HG02763 (cell line): ENCODE measurements at regions not wholly inside any gene's neighbourhood (a gene's known extent, or its start where the extent isn't known, plus 50 kb on each side); places are given as distances from the start of the nearest gene placed in this dataset.
"Not testable (repeated sequence)": the region's sequence is repeated elsewhere in the genome, so short reads cannot be mapped to it uniquely, and the experiment has no call there.

Experiments used
- ATAC-seq: cut with Tn5 transposase; IDR thresholded peaks from one replicate; pipeline ENCODE4 v1.9.1; 2021; ENCODE audit warnings: mild to moderate bottlenecking, moderate library complexity; ENCODE audit not compliant: unreplicated experiment

DNA sequence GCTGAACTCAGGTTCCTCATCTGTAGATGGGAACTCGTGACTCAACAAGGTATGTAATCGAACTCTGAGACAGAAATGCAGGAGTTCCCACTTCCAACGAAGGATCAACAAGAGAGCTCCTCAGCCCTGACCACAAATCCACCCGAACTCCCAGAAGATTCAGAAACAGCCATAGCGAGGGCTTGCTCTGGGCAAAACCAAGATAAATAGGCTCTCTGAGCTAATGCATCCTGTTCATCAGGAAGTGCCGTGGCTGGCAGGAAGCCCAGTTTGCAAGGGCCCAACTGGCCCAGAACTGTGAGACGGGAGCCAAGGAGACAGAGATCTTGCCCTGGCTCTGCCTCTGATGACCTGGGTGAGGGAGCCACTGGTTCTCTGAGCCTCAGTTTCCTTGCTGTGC is 141.7 kb upstream of the PFKP start:
- no peak for ATAC-seq

DNA sequence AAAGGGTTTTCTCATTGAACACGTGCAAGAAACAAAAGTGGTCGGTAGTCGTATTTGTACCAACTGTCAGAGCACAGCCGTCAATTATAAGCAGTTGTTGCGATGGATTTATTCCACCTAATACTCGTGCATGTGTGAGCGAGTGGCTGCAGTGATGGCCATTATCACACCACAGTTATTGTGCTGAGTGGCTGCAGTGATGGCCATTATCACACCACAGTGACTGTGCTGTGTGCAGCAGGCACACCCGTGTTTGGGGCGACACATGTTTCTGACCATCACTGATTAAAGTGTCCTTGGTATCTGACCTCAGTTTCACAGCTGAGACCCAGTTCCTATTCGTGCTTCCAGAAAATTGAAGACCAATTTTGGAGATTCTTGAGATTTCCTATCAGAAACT is 142.9 kb upstream of the PFKP start:
- no peak for ATAC-seq

DNA sequence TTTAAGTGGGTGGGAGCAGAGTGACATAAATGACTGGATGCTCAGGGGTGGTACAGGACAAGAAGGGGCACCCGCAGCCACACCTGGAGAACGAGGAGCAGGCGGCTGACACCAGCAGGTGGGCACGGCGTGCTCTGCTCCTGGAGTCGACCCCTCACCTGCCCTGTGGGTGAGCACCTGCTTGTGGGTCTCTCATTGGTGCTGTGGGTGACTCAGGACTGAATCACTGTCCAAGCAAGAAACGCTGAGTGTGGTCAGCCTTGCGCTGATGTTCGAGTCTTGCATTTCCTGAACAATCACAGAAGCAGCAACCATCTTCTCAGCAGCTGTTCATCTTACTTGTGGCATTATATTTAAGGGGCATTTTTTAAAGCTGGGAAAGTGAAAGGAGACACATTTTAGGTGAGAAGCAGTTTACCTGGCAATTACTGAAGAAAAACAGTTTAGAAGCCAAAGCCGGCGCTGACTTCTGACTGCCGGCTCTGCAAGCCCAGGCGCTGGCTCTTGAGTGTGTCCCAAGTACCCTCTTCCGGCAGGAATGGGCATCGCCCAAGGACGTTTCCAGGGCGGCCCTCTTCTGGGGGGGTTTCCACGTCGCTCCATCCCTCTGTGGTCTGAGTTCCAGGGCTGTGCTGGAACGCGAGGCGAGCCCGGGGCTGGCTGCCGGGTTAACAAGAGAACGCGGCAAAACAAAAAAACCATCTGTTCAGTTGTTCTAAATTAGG is 145.2 kb upstream of the PFKP start:
- no peak for ATAC-seq

DNA sequence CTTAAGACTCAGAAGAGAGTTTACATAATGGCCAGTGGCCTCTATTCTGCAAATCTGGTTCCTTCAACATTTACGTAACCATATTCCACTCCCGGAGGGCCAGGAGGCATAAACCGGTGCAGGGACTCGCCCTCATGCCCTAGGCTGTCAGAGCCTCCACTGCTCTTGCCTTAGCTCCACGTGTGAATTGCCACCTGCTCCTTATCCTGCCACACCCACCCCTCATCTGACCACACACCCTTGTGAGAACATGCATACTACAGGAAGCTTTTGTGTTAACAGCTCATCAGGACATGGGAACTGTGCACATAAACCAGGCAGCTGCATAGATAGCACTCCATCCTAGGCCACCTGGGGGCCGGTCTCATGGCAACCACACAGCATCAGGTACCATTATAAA is 146.7 kb upstream of the PFKP start:
- ATAC-seq = no peak

DNA sequence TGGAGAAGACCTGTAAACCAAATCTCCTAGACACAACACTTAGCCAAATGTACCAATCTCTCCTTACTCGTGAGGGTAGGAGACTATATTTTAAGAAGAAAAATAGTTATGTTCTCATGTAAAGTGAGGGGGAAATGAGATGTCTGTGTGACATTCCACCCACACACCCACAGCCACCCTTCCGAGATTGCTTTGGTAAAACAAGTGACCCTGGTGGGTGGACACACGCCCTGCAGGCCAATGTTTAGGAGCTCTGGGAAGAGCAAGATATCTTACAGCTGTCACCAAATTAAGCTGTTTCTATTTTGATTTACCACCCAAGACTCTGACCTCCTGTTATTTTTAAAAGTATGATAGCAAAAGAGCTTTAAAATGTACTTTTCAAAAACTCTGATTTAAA is 147.2 kb upstream of the PFKP start:
- ATAC-seq = no peak

DNA sequence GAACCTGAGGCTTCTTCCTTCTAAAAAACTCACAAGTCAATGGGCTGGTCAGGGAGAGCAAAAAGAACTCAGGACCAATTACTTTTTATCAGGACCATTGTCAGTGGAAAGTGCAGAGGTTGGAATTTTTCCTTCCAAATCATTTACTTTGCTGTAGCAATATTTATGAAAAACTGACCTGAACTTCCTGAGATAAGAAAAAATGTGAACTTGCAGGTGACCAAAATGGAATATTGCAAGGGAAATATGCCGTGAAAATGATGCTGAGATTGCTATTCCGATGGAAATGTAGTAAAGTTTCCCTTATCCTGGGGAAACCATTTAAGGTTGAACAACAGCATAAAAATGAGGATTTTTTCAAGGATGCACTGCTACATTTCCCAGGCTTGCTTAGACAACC is 148.3 kb upstream of the PFKP start:
- ATAC-seq = no peak

DNA sequence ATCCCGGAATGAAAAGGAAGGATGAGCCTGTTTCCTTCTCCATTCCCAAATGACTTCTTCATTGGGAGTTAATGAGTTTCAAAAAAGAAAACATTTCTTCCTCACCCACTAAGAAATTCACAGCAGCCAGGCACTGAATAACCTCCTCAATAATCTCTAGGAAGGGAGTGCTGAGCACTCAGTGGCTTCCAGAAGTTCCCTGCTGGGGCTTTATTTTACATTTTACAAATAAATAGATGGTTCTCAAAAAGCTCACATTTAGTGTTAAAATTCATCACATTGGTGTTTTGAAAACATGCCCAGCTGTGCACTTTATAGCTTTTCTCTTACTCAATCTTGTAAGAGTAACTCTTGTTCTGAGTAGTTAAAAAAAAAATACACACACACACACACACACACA is 148.9 kb upstream of the PFKP start:
- no peak for ATAC-seq

DNA sequence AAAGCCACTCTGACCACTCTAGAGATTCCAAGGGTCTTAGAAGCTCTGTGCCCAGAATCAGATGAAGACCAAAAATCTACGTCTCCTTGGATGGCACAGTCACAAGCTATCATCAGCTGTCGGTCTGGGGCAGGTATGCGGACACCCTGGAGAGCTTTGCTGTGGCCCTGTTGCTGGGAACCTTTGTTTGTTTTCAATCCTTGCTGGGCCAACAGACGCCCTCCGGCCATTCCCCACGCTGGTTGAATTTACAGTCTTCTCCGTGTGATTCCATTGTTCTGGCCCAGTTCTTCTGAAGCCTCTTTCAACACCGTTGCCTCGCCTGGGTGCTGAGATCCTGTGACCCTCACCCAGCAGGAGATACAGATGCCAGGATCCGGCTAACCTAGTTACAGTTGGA is 149.4 kb upstream of the PFKP start:
- ATAC-seq = no peak

DNA sequence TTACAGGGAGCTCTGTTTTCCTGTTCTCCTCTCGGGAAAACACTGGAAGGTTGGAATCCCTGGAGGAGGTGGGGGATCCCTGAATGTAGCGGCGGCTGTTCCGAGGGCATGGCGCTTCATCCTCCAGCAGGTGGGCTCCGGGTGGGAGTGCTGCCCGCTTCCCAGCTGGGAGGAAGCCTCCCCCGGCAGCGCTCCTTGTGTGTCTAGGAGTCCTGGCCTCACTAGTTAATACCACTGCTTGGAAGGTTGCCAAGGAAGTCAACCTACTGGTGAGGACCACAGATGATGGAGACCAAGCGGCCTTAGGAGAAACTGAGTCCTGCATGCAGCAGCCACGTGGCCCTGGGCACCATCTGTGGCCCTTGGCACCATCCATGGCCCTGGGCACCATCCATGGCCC is 151.9 kb upstream of the PFKP start:
- no peak for ATAC-seq

DNA sequence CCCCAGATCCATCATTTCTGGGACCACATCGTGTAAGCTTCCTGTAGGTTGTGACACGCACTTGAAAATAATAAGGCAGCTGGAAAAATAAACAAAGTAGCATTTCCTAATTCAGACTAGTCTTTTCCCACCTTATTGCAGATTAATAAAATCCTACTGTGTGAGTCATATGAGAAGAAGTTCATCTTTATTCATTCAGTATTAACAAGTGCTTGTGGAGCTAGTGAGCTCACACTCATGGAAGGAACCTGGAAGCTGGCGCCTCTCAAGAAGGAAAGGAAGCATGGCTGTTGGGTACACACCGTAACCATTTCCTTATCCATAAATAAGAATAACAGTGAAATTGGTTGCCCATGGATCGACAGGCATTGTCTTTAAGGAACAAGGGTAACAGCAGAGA is 152.6 kb upstream of the PFKP start:
- no peak for ATAC-seq

DNA sequence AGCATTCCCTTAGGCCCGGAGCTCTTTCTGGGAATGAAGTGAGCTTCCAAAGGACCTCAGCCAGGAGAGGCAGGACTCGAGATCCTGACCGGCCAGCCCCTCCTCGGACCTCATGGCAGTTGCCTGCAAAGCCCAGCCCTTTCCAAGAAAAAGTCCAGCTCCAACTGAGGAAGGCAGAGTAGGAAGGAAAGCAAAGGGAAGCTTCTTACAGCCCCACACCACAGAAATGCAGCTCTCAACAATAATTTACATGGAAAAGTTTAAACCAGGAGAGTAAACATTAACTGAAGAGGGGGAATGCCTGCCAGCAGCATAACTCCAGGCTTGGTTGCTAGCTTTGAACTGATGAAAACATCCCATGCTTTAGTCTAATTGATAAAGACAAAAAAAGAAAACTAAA is 153.9 kb upstream of the PFKP start:
- no peak for ATAC-seq

DNA sequence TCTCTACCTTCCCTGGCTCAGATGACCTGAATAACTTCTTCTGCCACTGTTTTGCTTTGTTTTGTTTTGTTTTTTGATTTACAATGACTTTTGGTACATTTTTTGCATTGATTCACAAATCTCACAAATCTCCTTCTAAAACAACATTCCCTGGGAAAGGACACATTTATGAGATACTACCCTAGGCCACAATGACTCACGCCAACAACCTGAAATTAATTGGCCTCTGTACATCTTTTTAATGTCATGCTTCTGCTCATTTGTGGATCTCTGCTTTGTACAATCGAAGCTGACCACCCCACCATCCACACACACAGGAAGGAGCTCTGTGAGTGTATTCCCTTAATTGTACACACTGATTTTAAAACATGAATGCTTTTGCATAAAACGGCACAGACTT is 156.7 kb upstream of the PFKP start:
- ATAC-seq = no peak

DNA sequence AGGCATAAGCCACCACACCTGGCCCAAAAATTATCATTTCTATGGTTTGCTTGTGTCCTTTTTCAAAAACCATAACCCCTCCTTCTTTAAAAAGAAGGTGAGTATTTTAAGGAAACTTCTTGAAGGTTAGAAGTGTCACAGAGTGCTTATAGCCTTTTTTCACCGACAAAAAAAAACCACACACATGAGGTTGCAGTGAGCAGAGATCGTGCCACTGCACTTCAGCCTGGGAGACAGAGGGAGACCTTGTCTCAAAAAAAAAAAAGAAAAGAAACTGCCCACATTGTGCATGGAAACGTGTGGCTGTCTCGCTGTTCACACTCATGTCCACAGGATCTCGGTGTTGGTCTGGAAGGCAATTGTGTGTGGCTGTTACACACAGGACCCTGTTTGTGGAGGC is 157.4 kb upstream of the PFKP start:
- no peak for ATAC-seq

DNA sequence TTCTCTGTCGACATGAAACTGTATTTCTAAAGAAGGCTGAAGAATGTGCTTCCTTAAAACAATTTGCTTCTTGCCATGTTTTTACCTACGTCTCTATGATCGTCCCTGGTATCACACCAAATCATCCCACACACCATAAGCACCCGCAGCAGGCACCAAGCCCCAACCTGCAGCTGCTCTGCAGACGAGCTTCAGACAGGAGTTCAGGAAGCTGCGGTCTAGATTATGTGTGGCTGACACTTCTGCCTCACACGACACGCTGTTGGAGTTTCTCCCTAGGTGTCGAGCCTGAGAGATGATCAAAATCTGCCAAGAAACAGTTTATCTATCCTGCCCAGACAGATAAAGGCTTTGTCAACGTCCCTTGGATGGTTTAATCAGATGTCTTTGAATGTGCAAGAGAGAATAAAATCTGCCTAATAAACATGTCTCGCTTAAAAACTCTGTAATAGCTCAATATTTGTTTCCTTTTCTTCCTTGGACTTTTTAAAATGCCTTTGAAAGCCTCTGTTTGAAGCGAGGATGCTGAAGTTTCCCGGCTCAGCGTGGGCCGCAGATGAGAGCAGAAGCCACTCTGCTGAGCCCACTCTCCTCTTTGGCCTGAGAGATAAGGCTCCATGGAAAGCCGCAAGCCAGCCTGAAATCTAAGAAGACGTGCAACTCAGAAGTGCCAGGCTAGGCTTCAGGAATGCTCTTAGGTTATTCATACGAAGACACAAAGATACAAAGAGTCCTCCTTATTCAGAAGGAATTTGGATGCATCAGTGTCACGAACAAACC is 158.3 kb upstream of the PFKP start:
- ATAC-seq = no peak

DNA sequence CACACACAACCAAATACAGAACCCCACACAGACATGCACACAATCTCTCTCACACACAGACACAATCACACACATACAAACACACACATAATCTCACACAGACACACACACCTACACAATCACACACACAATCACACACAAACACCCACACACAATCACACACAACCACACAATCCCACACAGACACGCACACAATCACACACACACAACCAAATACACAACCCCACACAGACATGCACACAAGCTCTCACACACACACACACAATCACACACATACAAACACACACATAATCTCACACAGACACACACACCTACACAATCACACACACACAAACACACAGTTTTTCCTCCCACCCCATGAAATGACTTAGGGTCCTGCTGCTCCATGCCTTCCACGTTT is 160.4 kb upstream of the PFKP start:
- ATAC-seq = no peak

DNA sequence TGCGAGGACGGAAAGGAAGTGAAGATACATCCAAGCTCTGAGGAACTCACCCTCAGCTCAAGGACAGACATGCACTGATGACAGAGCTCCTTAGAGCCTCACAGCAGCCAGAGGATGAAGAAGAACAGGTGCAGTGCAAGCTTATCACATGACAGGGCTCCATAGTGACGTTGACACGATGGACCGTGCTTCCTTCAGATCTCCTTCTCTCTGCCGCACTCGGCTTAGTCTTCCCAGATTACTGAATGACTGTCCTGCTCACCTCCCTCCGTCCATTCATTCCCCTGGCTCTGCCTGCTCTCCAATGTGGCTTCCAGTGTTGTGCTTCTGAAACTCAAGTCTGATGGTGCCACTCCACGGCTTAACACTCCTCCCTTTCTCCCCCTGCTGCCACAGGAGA is 161.5 kb upstream of the PFKP start:
- no peak for ATAC-seq

DNA sequence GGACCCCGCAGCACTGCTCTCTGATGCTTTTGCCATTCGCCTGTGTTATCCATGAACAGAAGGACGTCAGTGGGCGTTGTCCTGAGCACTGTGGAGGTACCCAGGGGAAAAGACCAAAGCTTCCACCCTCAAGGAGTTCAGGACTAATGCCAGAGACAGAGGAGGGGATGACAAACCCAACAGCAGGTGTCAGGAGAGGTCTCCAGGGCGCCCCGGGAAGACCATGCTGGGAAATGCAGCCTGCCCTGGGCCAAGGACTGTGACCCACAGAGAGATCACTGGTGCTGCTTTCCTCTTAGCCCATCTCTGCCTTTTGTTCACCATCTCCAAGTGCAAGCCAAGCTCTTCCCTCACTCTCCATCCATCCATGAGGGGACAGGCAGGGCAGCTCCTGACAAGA is 166.8 kb upstream of the PFKP start:
- no peak for ATAC-seq

DNA sequence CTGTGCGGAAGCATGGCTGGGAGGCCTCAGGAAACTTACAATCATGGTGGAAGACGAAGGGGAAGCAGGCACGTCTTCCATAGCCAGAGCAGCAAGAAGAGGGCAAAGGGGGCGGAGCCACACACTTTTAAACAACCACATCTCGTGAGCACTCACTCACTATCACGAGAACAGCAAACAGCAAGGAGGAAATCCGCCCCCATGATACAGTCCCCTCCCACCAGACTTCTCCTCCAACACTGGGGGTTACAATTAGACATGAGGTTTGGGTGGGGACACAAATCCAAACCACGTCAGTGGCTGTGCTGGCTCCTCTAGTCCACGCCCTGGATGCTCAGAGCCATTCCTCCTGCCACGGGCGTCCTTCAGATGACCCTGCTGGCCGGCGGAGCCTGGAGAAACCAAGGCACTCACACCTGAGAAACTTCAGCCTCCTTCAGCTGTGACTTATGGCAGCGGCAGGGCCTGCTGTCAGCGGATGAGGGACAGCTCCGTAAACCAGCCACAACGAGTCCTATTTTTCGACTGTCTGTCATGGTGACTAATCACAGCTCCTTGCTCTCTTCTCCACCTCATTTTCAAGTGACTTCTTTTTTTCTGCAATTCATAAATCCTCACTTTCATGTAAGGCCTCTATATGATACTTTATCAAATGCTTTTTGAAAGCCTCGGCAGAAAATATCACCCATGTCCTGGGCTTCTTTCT is 167.9 kb upstream of the PFKP start:
- no peak for ATAC-seq

DNA sequence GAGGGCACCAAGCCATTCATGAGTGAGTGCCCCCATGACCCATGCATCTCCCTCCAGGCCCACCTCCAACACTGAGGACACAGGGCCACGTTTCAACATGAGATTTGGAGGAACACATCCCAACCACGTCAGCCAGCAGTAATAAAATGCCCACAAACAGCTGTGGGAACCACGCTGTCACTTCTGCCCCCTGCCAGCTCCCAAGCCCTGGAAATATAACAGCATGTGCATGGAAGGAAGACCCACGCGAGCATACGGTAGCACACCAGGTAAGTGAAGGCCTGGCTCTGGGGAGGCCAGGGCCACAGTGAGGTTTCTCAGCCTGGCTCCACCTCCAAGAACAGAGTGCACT is 168.9 kb upstream of the PFKP start:
- no peak for ATAC-seq

DNA sequence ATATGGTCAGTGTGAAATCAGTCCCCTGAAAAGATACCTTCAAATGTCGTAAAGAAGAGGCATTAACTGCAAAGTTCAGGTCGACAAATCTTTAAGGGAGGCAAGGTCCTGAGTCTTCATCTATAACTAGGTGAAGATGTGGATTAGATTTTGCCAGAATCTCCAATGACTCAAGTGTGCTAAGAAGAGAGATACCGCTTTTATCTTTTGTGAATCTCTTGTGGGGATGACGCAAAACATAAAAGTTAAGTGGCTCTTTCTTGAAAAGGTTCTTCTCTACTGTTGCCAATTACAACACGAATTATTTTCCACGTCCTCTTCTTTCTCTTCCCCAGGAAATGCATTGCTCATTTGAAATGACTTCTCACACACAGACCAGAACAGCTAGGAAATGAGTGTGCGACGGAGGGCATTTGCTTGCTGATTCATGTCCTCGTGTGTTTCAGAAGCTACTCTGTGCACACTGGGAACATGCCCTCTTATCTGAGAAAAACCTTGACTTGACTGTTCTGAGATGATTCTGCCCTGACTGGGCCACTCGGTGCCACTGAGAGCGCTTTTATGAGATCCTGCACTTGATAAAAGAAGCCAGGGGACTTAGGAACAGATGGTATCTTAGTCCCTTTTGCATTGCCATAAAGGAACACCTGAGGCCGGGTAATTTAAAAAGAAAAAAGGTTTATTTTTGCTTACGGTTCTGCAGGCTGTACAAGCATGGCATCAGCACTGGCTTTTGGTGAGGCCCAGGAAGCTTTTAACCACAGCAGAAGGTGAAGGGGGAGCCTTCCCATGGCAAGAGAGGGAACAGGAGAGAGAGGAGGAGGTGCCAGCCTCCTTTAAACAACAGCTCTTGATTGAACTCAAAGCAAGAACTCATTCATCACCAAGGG is 169.5 kb upstream of the PFKP start:
- no peak for ATAC-seq

DNA sequence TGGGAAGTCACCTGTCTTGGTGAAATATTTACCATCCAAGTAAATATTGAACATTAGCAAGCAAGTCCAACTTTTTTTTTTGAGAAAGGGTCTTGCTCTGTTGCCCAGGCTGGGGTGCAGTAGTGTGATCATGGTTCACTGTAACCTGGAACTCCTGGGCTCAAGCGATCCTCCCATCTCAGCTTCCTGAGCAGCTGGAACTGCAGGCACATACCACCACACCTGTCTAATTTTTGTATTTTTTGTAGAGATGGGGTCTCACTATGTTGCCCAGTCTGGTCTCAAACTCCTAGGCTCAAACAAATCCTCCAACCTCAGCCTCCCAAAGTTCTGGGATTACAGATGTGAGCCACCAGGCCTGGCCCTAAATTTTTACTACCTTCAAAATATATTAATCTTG is 171.0 kb upstream of the PFKP start:
- not testable (repeated sequence) for ATAC-seq
